ENCODE measurements at regions not wholly inside any gene's neighbourhood (a gene's known extent, or its start where the extent isn't known, plus 50 kb on each side); places are given as distances from the start of the nearest gene placed in this dataset.
"Not testable (repeated sequence)": the region's sequence is repeated elsewhere in the genome, so short reads cannot be mapped to it uniquely, and the experiment has no call there.

DNA sequence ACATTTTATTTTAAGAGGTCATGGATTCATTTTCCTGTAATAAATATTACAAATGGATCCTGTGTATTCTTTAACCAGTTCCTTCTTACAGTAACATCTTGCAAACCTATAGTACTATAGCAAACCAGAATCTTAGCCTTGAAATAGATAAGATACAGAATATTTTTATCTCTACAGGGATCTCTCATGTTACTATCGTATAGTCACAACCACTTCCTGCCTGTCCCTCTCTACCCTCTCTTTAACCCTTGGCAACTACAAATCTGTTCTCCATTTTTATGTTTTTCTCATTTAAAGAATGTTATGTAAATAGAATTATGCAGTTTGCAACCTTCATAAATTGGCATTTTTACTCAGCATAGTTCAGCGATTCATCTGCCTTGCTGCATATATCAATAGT, 454.0 kb downstream of the DIRAS2 start:
- Histone ChIP-seq H2AFZ (ENCODE audit: low read depth, low read length, severe bottlenecking) (no peak overlapping the region), H3K36me3 (ENCODE audit: low read length) (no peaks in the 10 kb centered on the region), H3K27ac (ENCODE audit: low read depth, low read length) (no peak overlapping the region), H3K9me3 (ENCODE audit: insufficient read depth, low read length) (no peaks in the 10 kb centered on the region), H3K9me2 (replicated peaks; ENCODE audit: insufficient read depth, low read length) (no peaks in the 10 kb centered on the region), H3K27me3 (ENCODE audit: low read length) (no peaks in the 10 kb centered on the region), H3K4me3 (ENCODE audit: insufficient read depth, low read length, poor library complexity, severe bottlenecking) (no peak overlapping the region), H3K4me2 (ENCODE audit: low read depth, low read length, poor library complexity, severe bottlenecking) (no peak overlapping the region), H3F3A (ENCODE audit: insufficient read depth) (no peaks in the 10 kb centered on the region), H3K79me2 (ENCODE audit: insufficient read depth, low read length) (no peaks in the 10 kb centered on the region), H4K20me1 (ENCODE audit: low read depth, low read length) (no peaks in the 10 kb centered on the region), H3K9ac (ENCODE audit: low read length) (no peak overlapping the region)
- no peak for TF ChIP-seq EZH2phosphoT487 (conservative IDR thresholded peaks at IDR 0.05; ENCODE audit: low read length)
- TF ChIP-seq, protein P1, sequence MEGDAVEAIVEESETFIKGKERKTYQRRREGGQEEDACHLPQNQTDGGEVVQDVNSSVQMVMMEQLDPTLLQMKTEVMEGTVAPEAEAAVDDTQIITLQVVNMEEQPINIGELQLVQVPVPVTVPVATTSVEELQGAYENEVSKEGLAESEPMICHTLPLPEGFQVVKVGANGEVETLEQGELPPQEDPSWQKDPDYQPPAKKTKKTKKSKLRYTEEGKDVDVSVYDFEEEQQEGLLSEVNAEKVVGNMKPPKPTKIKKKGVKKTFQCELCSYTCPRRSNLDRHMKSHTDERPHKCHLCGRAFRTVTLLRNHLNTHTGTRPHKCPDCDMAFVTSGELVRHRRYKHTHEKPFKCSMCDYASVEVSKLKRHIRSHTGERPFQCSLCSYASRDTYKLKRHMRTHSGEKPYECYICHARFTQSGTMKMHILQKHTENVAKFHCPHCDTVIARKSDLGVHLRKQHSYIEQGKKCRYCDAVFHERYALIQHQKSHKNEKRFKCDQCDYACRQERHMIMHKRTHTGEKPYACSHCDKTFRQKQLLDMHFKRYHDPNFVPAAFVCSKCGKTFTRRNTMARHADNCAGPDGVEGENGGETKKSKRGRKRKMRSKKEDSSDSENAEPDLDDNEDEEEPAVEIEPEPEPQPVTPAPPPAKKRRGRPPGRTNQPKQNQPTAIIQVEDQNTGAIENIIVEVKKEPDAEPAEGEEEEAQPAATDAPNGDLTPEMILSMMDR (IDR thresholded peaks at IDR 0.05; ENCODE audit: insufficient read depth, low read length, poor library complexity, severe bottlenecking), result no peak

DNA sequence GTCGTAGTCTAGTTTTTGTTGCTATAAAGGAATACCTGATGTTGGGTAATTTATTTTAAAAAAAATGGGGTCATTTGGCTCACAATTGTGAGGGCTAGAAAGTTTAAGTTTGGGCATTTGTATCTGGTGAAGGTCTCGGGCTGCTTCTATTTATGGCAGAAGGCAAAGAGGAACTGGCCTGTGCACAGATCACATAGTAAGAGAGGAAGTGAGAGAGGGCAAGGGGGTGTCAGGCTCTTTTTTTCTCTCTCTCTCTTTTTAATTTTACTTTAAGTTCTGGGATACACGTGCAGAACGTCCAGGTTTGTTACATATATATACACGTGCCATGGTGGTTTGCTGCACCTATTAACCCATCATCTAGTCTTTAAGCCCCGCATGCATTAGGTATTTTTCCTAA, 453.3 kb downstream of the DIRAS2 start:
- Histone ChIP-seq H3K36me3 (ENCODE audit: low read length) (no peaks in the 10 kb centered on the region), H3K27ac (ENCODE audit: low read depth, low read length) (no peak overlapping the region), H3K9ac (ENCODE audit: low read length) (no peak overlapping the region), H3K4me3 (ENCODE audit: insufficient read depth, low read length, poor library complexity, severe bottlenecking) (no peak overlapping the region), H3K9me3 (ENCODE audit: insufficient read depth, low read length) (no peaks in the 10 kb centered on the region), H3K4me2 (ENCODE audit: low read depth, low read length, poor library complexity, severe bottlenecking) (no peak overlapping the region), H4K20me1 (ENCODE audit: low read depth, low read length) (no peaks in the 10 kb centered on the region), H3K9me2 (replicated peaks; ENCODE audit: insufficient read depth, low read length) (no peaks in the 10 kb centered on the region), H3K79me2 (ENCODE audit: insufficient read depth, low read length) (no peaks in the 10 kb centered on the region), H3F3A (ENCODE audit: insufficient read depth) (no peaks in the 10 kb centered on the region), H2AFZ (ENCODE audit: low read depth, low read length, severe bottlenecking) (no peak overlapping the region), H3K27me3 (ENCODE audit: low read length) (no peaks in the 10 kb centered on the region)
- TF ChIP-seq EZH2phosphoT487 (conservative IDR thresholded peaks at IDR 0.05; ENCODE audit: low read length), result no peak
- TF ChIP-seq, protein P1 (IDR thresholded peaks at IDR 0.05; ENCODE audit: insufficient read depth, low read length, poor library complexity, severe bottlenecking), result no peak

DNA sequence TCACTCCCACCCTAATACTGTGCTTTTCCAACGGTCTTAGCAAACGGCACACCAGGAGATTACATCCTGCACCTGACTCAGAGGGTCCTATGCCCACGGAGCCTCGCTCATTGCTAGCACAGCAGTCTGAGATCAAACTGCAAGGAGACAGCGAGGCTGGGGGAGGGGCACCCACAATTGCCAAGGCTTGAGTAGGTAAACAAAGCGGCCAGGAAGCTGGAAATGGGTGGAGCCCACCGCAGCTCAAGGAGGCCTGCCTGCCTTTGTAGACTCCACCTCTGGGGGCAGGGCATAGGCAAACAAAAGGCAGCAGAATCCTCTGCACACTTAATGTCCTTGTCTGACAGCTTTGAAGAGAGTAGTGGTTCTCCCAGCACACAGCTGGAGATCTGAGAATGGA, 450.2 kb downstream of the DIRAS2 start:
- H4K20me1 ChIP-seq (ENCODE audit: low read depth, low read length); H3K79me2 ChIP-seq (ENCODE audit: insufficient read depth, low read length); H3F3A ChIP-seq (ENCODE audit: insufficient read depth); H3K9me2 ChIP-seq (replicated peaks; ENCODE audit: insufficient read depth, low read length); H3K9me3 ChIP-seq (ENCODE audit: insufficient read depth, low read length); H3K9ac ChIP-seq (ENCODE audit: low read length); H3K36me3 ChIP-seq (ENCODE audit: low read length); H2AFZ ChIP-seq (ENCODE audit: low read depth, low read length, severe bottlenecking); H3K27ac ChIP-seq (ENCODE audit: low read depth, low read length); H3K27me3 ChIP-seq (ENCODE audit: low read length); H3K4me3 ChIP-seq (ENCODE audit: insufficient read depth, low read length, poor library complexity, severe bottlenecking); H3K4me2 ChIP-seq (ENCODE audit: low read depth, low read length, poor library complexity, severe bottlenecking): not testable (repeated sequence)

DNA sequence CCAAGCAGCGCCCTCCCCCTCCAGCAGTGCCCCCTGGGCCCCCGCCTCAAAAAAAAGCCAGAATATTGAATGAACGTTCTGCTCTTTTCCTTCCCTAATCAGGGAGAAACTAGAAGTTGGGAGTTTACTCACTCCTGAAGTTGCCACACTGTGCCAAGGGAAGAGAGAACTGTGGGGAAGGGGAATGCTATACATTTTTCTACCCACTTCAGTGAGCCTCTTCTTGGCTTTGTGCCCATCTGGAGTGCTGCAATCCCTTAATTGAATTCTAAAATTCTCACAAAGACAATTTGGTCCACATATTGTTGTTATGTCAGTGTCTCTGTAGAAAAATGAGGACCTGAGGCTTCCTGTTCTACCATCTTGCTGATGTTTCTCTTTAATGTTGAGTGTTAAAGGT, 443.7 kb downstream of the DIRAS2 start:
- Histone ChIP-seq H3K27ac (ENCODE audit: low read depth, low read length) (no peak overlapping the region), H2AFZ (ENCODE audit: low read depth, low read length, severe bottlenecking) (no peak overlapping the region), H3F3A (ENCODE audit: insufficient read depth) (no peaks in the 10 kb centered on the region), H3K9ac (ENCODE audit: low read length) (no peak overlapping the region), H3K4me2 (ENCODE audit: low read depth, low read length, poor library complexity, severe bottlenecking) (no peak overlapping the region), H3K79me2 (ENCODE audit: insufficient read depth, low read length) (no peaks in the 10 kb centered on the region), H4K20me1 (ENCODE audit: low read depth, low read length) (no peaks in the 10 kb centered on the region), H3K9me3 (ENCODE audit: insufficient read depth, low read length) (no peaks in the 10 kb centered on the region), H3K36me3 (ENCODE audit: low read length) (no peaks in the 10 kb centered on the region), H3K27me3 (ENCODE audit: low read length) (no peaks in the 10 kb centered on the region), H3K4me3 (ENCODE audit: insufficient read depth, low read length, poor library complexity, severe bottlenecking) (no peak overlapping the region), H3K9me2 (replicated peaks; ENCODE audit: insufficient read depth, low read length) (no peaks in the 10 kb centered on the region)
- no peak for TF ChIP-seq EZH2phosphoT487 (conservative IDR thresholded peaks at IDR 0.05; ENCODE audit: low read length)
- TF ChIP-seq, protein P1 (IDR thresholded peaks at IDR 0.05; ENCODE audit: insufficient read depth, low read length, poor library complexity, severe bottlenecking), result no peak

Data from SU-DHL-6 (cell line).